Activated CD8-positive, alpha-beta memory T cell treated with anti-CD3 and anti-CD28 coated beads, Interleukin-2, amount 50 U/mL, for 4 hours (primary cell): ENCODE measurements at regions not wholly inside any gene's neighbourhood (a gene's known extent, or its start where the extent isn't known, plus 50 kb on each side); places are given as distances from the start of the nearest gene placed in this dataset.

Experiments
- DNase-seq: peaks from one replicate; pipeline ENCODE4 v3.0.0-alpha.2; 2020

- no peak for DNase-seq
These were observed 120.4 kb upstream of the CPEB4 start for GRCh38 chr5:173767574-173768266.

GRCh38 chr5:173768267-173768806 lies 119.8 kb upstream of the CPEB4 start:
- no peak for DNase-seq

GRCh38 chr5:173768891-173769290 lies 119.3 kb upstream of the CPEB4 start:
- DNase-seq: no peak

GRCh38 chr5:173770637-173771036 lies 117.5 kb upstream of the CPEB4 start:
- DNase-seq: no peak

GRCh38 chr5:173771121-173771724 lies 116.9 kb upstream of the CPEB4 start:
- no peak for DNase-seq

- DNase-seq: no peak
These were observed 116.3 kb upstream of the CPEB4 start for GRCh38 chr5:173771725-173772383.

- no peak for DNase-seq
These were observed 115.6 kb upstream of the CPEB4 start for GRCh38 chr5:173772384-173773059.

- no peak for DNase-seq
These were observed 113.8 kb upstream of the CPEB4 start for GRCh38 chr5:173774271-173774761.

- DNase-seq: no peak
These were observed 112.6 kb upstream of the CPEB4 start for GRCh38 chr5:173775261-173776197.

GRCh38 chr5:173777149-173777548 lies 111.0 kb upstream of the CPEB4 start:
- no peak for DNase-seq

- DNase-seq: no peak
These were observed 110.5 kb upstream of the CPEB4 start for GRCh38 chr5:173777674-173778073.

- no peak for DNase-seq
These were observed 109.9 kb upstream of the CPEB4 start for GRCh38 chr5:173778152-173778782.

- DNase-seq: no peak
These were observed 109.3 kb upstream of the CPEB4 start for GRCh38 chr5:173778784-173779304.

GRCh38 chr5:173780235-173781234 lies 107.6 kb upstream of the CPEB4 start:
- no peak for DNase-seq

GRCh38 chr5:173781432-173781815 lies 106.7 kb upstream of the CPEB4 start:
- DNase-seq: no peak

GRCh38 chr5:173781816-173782670 lies 106.1 kb upstream of the CPEB4 start:
- DNase-seq: peak; percentile 63

- no peak for DNase-seq
These were observed 105.5 kb upstream of the CPEB4 start for GRCh38 chr5:173782671-173783101.

GRCh38 chr5:173783371-173783770 lies 104.8 kb upstream of the CPEB4 start:
- no peak for DNase-seq

GRCh38 chr5:173785400-173785799 lies 102.7 kb upstream of the CPEB4 start:
- no peak for DNase-seq
